GM12872 (cell line): ENCODE measurements at regions not wholly inside any gene's neighbourhood (a gene's known extent, or its start where the extent isn't known, plus 50 kb on each side); places are given as distances from the start of the nearest gene placed in this dataset.

ENCODE experiments used
- TF ChIP-seq, protein P1 (sequence below): IDR thresholded peaks from 3 replicates; pipeline ENCODE4 v1.5.1; 2011; ENCODE audit warnings: low read depth, mild to moderate bottlenecking, low read length, moderate library complexity; ENCODE audit not compliant: insufficient read depth

DNA sequence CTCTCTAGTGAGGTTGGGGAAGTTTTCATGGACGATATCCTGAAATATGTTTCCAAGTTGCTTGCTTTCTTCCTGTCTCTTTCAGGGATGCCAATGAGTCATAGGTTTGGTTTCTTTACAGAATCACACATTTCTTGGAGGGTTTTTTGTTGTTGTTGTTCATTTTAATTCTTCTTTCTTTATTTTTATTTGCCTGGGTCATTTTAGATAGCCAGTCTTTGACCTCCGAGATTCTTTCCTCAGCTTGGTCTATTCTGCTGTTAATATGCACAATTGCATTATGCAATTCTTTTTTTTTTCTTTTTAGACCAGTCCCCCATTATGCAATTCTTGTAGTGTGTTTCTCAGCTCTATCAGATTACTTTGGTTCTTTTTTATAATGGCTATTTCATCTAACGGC is 338.9 kb downstream of the AEBP2 start:
- TF ChIP-seq, protein P1, sequence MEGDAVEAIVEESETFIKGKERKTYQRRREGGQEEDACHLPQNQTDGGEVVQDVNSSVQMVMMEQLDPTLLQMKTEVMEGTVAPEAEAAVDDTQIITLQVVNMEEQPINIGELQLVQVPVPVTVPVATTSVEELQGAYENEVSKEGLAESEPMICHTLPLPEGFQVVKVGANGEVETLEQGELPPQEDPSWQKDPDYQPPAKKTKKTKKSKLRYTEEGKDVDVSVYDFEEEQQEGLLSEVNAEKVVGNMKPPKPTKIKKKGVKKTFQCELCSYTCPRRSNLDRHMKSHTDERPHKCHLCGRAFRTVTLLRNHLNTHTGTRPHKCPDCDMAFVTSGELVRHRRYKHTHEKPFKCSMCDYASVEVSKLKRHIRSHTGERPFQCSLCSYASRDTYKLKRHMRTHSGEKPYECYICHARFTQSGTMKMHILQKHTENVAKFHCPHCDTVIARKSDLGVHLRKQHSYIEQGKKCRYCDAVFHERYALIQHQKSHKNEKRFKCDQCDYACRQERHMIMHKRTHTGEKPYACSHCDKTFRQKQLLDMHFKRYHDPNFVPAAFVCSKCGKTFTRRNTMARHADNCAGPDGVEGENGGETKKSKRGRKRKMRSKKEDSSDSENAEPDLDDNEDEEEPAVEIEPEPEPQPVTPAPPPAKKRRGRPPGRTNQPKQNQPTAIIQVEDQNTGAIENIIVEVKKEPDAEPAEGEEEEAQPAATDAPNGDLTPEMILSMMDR: no peak

DNA sequence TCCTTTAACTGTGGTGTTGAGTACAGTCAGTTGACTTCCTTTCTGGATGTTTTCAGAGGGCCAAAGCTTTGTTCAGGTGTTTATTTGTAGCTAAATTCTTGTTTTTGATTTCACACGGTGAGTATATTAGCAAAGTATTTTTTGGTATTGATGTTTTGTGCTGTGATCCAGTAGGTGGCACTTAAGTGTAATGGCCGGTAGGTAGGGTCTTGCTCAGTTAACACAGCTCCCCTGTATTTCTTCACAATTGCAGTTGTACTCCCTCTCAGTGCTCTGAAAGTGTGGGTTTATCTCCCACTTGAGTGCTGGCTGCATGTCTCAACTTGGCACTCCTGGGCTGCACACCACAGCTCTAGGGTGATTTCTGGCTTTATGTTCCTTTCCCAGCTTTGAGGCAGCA is 339.5 kb downstream of the AEBP2 start:
- TF ChIP-seq, protein P1: no peak

DNA sequence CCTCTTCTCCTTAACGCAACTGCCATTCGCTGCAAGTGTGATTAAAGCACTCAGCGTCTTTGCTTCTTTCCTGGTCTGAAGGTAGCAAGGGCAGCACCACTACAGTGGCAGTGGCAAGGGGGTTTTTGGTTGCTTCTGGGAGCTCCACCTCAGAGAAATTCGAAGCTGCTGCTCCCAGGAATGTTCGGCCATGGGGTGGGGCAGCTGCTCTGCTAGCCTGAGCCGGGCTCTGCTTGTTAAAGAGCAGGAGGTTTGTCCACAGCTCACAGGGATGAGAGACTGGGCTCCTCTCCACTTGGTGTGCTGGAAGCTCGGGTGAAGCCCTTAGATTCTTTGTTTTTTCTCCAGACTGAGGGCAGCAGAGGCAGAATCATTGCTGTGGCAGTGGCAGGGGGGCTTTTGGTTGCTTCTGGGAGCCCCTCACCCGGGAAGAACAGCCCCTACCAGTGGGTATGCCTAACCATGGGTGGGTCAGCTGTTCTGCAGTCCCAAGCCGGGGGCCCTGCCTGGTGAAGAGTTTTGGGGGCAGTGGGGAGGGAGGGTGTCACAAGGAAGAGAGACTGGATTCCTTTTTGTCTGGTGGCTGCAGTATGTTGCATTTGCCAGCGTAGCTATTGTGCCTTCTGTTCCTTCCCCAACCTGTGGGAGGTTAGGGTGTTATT is 340.2 kb downstream of the AEBP2 start:
- TF ChIP-seq, protein P1: no peak

DNA sequence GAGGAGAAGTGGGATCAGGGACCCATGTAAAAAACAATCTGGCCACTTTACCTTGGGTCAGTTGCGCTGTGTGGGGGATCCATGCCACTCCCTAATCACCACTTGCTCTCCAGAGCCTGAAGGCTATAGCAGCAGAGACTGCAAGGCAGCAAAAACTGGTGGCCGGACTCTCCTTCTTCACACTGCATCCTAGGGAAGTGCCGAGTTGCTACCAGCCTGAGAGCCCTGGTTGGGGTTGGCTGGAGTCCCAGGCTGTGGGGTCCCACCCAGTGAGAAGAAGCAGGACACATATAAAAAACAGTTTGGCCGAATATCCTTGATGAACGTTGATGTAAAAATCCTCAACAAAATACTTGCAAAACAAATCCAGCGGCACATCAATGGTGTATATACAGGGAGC is 341.2 kb downstream of the AEBP2 start:
- TF ChIP-seq, protein P1: no peak

DNA sequence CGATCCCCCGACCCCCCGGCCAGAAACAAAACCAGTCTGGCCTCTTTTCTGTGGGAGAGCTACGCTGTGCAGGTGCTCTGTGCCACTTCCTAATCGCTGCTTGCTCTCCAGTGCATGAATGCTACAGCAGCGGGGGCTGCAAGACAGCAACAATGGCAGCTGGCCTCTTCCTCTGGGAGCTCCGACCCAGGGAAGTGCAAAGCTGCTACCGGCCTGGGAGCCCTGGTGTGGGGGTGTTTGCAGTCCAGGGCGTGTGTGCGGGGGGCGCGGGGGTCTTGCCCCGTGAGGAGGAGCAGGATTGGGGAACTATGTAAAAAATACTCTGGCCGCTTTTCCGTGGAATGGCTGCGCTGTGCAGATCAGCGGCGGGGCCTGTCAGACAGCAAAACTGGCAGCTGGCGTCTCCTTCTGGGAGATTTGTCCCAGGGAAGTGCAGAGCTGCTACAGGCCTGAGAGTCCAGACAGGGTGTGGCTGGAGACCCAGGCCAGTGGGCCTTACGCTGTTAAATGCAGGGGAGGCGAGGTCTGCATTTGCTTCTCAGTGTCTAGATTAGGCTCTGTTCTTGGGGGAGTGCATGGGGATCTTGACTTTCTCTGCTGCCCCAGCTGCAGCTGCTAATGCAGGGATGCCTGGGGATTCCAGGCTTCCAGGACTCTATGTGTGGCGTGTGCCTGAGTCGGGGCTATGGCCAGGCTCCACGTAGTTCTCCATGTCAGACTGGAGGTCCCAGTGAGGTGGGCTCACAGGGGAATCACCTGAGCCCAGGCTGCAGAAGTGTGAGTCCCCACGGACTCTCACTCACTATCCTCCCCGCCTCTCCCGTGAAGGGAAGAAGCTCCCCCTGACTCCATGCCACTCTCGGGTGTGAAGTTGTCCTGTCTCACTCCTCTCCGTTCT is 344.5 kb downstream of the AEBP2 start:
- TF ChIP-seq, protein P1: no peak

DNA sequence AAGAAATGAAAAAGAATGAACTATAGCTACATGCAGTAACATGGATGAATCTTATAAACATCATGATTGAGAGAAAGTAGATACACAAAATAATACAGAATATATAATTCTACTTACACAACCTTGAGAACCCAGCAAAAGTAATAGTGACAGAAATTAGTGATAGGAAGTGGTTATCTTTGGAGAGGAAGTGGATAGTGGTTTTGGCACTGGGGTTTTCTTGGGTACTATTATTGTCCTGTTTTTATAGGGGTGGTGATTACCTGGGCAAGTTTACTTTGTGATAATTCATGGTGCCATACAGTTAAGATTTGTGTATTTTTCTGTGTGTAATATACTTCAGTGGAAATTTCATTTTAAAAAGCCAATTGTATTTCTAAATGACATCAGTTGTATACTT is 352.7 kb downstream of the AEBP2 start:
- TF ChIP-seq, protein P1: no peak

DNA sequence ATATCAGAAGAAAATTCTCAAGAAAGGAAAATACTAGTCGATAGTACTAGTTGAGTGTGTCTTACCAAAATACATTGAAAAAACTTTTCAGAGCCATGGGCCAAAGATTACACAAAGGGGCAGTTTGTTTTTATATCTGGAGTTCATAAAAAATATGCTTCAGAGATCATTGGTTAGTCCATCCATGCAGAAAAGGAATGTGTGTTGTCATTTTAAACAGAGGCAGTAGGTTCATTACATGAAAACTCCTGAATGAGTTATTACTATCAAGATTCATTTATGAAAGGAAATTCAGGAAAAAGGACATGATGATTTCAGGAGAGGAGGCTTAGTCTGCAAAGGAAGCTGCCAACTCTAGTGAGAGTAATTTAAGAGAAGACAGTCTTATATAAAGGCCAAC is 354.8 kb downstream of the AEBP2 start:
- TF ChIP-seq, protein P1: no peak
